Ascending aorta (tissue), 2 donors: ENCODE measurements at regions not wholly inside any gene's neighbourhood (a gene's known extent, or its start where the extent isn't known, plus 50 kb on each side); places are given as distances from the start of the nearest gene placed in this dataset.
"Not testable (repeated sequence)": the region's sequence is repeated elsewhere in the genome, so short reads cannot be mapped to it uniquely, and the experiment has no call there.

Experiments
- DNase-seq, 2 donors: peaks; one replicate each; pipeline ENCODE4 v3.0.0-alpha.2; 2019; ENCODE audit warnings: low spot score in 2 of 2
- H3K27ac ChIP-seq, 2 donors: fragments of 200-600 bp; sonication (generic); one replicate each; pipeline ENCODE4 v1.5.1; 2016 to 2017; ENCODE audit warnings: mild to moderate bottlenecking in 1 of 2
- H3K27me3 ChIP-seq: fragments of 200-600 bp; sonication (generic); one replicate; pipeline ENCODE4 v1.5.1; 2017
- H3K36me3 ChIP-seq, 2 donors: fragments of 200-600 bp; sonication (generic); one replicate each; pipeline ENCODE4 v1.5.1; 2016
- H3K4me1 ChIP-seq, 2 donors: fragments of 200-600 bp; sonication (generic); one replicate each; pipeline ENCODE4 v1.5.1; 2016 to 2017; ENCODE audit warnings: mild to moderate bottlenecking in 1 of 2
- H3K4me3 ChIP-seq, 2 donors: fragments of 200-600 bp; sonication (generic); one replicate each; pipeline ENCODE4 v1.5.1; 2016 to 2017; ENCODE audit warnings: mild to moderate bottlenecking in 1 of 2
- H3K9me3 ChIP-seq, 2 donors: fragments of 200-600 bp; sonication (generic); one replicate each; pipeline ENCODE4 v1.5.1; 2016
- intact Hi-C: fragments of 100-400 bp; cut with DNase I; formaldehyde crosslinking; loops from one replicate; pipeline ENCODE4 v1.15.1; 2023
- TF ChIP-seq, protein P1 (sequence below), 3 experiments: fragments of 200-600 bp in 2 of 3; fragments of 450-650 bp in 1 of 3; sonication (generic) in 2 of 3; IDR thresholded peaks; one replicate each; pipeline ENCODE4 v1.5.1; 2016 to 2019; ENCODE audit warnings: antibody characterized with exemption in 3 of 3, mild to moderate bottlenecking in 1 of 3, moderate library complexity in 1 of 3

DNA sequence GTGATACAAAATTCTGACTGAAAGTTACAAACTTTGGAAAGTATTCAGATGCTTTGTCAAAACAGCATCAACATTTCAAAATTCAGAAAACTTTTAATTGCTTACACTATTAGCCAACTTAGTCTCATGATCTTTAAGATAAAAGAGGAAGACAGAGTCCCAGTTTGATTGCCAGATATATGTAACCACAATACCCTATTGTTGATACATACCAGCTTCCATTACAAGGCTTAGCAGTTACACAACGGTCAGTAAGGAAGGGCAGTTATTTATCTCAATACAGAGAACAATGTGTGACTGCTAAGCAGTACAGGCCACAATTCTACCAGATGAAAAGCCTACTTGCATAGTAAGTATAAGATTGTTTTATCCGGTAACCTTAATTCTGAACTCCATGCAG, 138.4 kb downstream of the SPANXN3 start:
- H3K4me1 ChIP-seq: no peaks in the 10 kb centered on the region
- no peak overlapping the region for H3K4me3 ChIP-seq
- no peak overlapping the region for H3K27ac ChIP-seq
- intact Hi-C loops: no loop called here
- H3K27me3 ChIP-seq: no peaks in the 10 kb centered on the region
- TF ChIP-seq, protein P1, sequence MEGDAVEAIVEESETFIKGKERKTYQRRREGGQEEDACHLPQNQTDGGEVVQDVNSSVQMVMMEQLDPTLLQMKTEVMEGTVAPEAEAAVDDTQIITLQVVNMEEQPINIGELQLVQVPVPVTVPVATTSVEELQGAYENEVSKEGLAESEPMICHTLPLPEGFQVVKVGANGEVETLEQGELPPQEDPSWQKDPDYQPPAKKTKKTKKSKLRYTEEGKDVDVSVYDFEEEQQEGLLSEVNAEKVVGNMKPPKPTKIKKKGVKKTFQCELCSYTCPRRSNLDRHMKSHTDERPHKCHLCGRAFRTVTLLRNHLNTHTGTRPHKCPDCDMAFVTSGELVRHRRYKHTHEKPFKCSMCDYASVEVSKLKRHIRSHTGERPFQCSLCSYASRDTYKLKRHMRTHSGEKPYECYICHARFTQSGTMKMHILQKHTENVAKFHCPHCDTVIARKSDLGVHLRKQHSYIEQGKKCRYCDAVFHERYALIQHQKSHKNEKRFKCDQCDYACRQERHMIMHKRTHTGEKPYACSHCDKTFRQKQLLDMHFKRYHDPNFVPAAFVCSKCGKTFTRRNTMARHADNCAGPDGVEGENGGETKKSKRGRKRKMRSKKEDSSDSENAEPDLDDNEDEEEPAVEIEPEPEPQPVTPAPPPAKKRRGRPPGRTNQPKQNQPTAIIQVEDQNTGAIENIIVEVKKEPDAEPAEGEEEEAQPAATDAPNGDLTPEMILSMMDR (IDR thresholded peaks at IDR 0.05): no peak
- H3K36me3 ChIP-seq: no peaks in the 10 kb centered on the region
- H3K9me3 ChIP-seq: peaks cover 0 to 7% of the 10 kb centered on the region in 2 donors
- no peak for DNase-seq

DNA sequence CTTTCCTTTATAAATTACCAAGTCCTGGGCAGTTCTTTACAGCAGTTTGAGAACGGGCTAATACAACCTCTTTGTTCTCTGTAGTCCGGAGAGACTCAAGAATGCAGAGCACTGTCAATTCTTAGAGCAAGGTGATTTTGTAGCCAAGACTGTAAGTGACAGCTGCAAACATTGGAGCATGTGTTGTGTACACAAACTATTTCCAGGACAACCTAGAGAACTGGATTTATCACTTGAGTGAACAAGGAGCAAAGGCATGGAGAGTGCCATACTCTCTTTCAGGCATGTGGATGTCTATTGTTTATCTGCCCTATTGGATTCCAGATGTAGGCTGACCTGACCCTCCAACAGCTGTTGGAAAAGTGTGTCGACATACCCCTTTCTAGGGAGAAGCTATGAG, 153.9 kb downstream of the SPANXN3 start:
- no peak for DNase-seq
- H3K36me3 ChIP-seq: no peaks in the 10 kb centered on the region
- no peaks in the 10 kb centered on the region for H3K4me1 ChIP-seq
- H3K27me3 ChIP-seq: no peaks in the 10 kb centered on the region
- TF ChIP-seq, protein P1 (IDR thresholded peaks at IDR 0.05): no peak
- H3K4me3 ChIP-seq: no peak overlapping the region
- H3K9me3 ChIP-seq: no peaks in the 10 kb centered on the region
- no peak overlapping the region for H3K27ac ChIP-seq
- intact Hi-C loops: no loop called here

DNA sequence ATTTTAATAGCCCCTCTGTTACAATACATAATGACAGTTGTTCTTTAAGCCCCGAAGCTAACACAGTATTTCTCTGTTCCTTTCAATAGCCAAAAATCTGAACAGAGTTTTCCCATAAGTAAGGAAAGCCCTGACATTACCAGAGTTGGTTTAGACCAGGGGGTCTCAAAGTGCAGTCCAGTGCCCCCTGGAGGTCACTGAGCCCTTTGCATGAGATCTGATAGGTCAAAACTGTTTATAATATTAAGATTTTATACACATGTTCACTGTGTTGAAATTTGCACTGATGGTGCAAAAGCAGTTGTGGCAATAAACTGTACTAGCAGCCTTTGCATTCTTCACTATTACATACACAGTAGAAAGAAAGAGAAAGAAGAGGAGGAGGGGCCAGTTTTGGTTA, 177.1 kb downstream of the SPANXN3 start:
- no peak for DNase-seq
- intact Hi-C loops: no loop called here
- Histone ChIP-seq H3K27me3 (no peaks in the 10 kb centered on the region), H3K4me3 (no peak overlapping the region), H3K36me3 (no peaks in the 10 kb centered on the region), H3K27ac (no peak overlapping the region), H3K4me1 (no peaks in the 10 kb centered on the region), H3K9me3 (no peaks in the 10 kb centered on the region)
- TF ChIP-seq, protein P1 (IDR thresholded peaks at IDR 0.05): no peak

DNA sequence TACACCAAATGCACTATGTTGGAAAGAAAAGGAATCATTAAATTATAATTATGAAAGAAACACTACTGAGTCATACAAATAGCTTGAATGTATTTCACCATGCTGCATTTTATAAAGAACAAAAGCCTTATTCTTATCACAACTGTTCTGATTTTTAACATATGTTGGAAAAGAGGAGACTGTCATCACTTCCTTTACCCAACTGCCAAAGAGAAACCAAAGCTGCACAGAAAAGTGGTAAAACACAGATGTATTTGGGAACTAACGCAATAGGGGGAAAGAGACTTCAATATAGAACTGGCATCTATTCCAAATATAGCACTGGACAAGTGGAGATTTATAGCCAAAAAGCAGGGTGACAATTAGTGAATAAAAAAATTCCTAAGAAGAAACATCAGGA, 181.0 kb downstream of the SPANXN3 start:
- Histone ChIP-seq H3K9me3 (no peaks in the 10 kb centered on the region), H3K4me3 (no peak overlapping the region), H3K27me3 (no peaks in the 10 kb centered on the region), H3K4me1 (no peaks in the 10 kb centered on the region), H3K36me3 (no peaks in the 10 kb centered on the region), H3K27ac (no peak overlapping the region)
- DNase-seq: no peak
- TF ChIP-seq, protein P1 (IDR thresholded peaks at IDR 0.05): no peak
- intact Hi-C loops: no loop called here

DNA sequence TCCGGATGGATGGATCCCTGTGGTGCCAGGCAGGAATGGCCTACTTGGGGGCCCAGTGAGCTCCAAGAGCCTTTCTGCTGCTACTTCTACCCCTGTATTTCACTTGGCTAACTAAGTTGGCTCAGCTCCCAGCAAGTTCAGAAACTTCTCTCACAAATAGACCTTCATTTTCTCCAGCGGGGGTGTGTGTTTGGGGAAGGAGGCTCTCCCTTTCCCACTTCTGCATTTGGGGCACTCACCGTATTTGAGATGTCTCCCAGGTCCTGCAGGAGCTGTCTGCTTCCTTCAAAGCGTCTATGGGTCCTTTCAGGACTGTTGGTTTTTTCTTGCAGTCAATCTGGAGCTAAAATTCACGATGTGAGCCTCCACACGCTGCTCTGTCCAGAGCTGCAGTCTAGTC, 197.7 kb downstream of the SPANXN3 start:
- intact Hi-C loops: no loop called here
- TF ChIP-seq, protein P1 (IDR thresholded peaks at IDR 0.05): no peak

DNA sequence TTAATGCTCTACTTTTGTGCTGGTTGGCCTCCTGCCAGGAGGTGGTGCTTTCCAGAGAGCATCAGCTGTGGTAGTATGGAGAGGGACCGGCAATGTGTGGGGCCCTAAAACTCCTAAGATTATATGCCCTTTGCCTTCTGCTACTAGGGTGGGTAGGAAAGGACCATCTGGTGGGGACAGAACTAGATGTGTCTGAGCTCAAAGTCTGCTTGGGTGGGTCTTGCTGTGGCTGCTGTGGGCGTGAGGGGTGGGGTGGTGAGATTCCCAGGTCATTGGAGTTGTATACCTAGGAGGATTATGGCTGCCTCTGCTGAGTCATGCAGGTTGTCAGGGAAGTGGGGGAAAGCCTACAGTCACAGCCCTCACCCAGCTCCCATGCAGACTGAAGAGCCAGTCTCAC, 198.4 kb downstream of the SPANXN3 start:
- H3K9me3 ChIP-seq, H3K4me1 ChIP-seq, intact Hi-C loops, H3K27me3 ChIP-seq, H3K27ac ChIP-seq, H3K36me3 ChIP-seq, H3K4me3 ChIP-seq, DNase-seq: not testable (repeated sequence)

More for the DNA sequence above, 197.7 kb downstream of the SPANXN3 start:
- H3K27me3 ChIP-seq: no peaks in the 10 kb centered on the region
- H3K4me1 ChIP-seq: no peaks in the 10 kb centered on the region
- H3K9me3 ChIP-seq: no peaks in the 10 kb centered on the region
- DNase-seq: no peak
- H3K36me3 ChIP-seq: no peaks in the 10 kb centered on the region
- H3K27ac ChIP-seq: no peak overlapping the region
- no peak overlapping the region for H3K4me3 ChIP-seq
